ENCODE measurements at regions not wholly inside any gene's neighbourhood (a gene's known extent, or its start where the extent isn't known, plus 50 kb on each side); places are given as distances from the start of the nearest gene placed in this dataset.

GRCh38 chr9:108545436-108545835 is 310.4 kb downstream of the ACTL7B start:
- no peak overlapping the region for H3K4me3 ChIP-seq (ENCODE audit: low read depth, low read length)
- TF ChIP-seq CTCF (IDR thresholded peaks at IDR 0.05; ENCODE audit: insufficient read depth, low read depth, low read length, missing control alignments), result no peak
- DNase-seq (ENCODE audit: low read depth), result no peak

GRCh38 chr9:108544866-108545265 is 310.9 kb downstream of the ACTL7B start:
- DNase-seq (ENCODE audit: low read depth), result no peak
- H3K4me3 ChIP-seq (ENCODE audit: low read depth, low read length), result no peak overlapping the region
- no peak for TF ChIP-seq CTCF (IDR thresholded peaks at IDR 0.05; ENCODE audit: insufficient read depth, low read depth, low read length, missing control alignments)

- H3K4me3 ChIP-seq (ENCODE audit: low read depth, low read length), result no peak overlapping the region
- TF ChIP-seq CTCF (IDR thresholded peaks at IDR 0.05; ENCODE audit: insufficient read depth, low read depth, low read length, missing control alignments), result no peak
- DNase-seq (ENCODE audit: low read depth), result peak; percentile 2
These were observed 312.5 kb downstream of the ACTL7B start for GRCh38 chr9:108543251-108543778.

GRCh38 chr9:108537756-108538155 is 318.0 kb downstream of the ACTL7B start:
- no peak for DNase-seq (ENCODE audit: low read depth)
- no peak for TF ChIP-seq CTCF (IDR thresholded peaks at IDR 0.05; ENCODE audit: insufficient read depth, low read depth, low read length, missing control alignments)
- H3K4me3 ChIP-seq (ENCODE audit: low read depth, low read length), result no peak overlapping the region

GRCh38 chr9:108536836-108537601 is 318.8 kb downstream of the ACTL7B start:
- DNase-seq (ENCODE audit: low read depth), result no peak
- TF ChIP-seq CTCF (IDR thresholded peaks at IDR 0.05; ENCODE audit: insufficient read depth, low read depth, low read length, missing control alignments), result no peak
- no peak overlapping the region for H3K4me3 ChIP-seq (ENCODE audit: low read depth, low read length)

GRCh38 chr9:108535526-108535925 is 320.3 kb downstream of the ACTL7B start:
- peak; percentile 48 for TF ChIP-seq CTCF (IDR thresholded peaks at IDR 0.05; ENCODE audit: insufficient read depth, low read depth, low read length, missing control alignments)
- H3K4me3 ChIP-seq (ENCODE audit: low read depth, low read length), result no peak overlapping the region
- DNase-seq (ENCODE audit: low read depth), result peak; percentile 41

- no peak for TF ChIP-seq CTCF (IDR thresholded peaks at IDR 0.05; ENCODE audit: insufficient read depth, low read depth, low read length, missing control alignments)
- DNase-seq (ENCODE audit: low read depth), result no peak
- no peak overlapping the region for H3K4me3 ChIP-seq (ENCODE audit: low read depth, low read length)
These were observed 321.0 kb downstream of the ACTL7B start for GRCh38 chr9:108534741-108535140.
